K562 (cell line): ENCODE measurements at regions not wholly inside any gene's neighbourhood (a gene's known extent, or its start where the extent isn't known, plus 50 kb on each side); places are given as distances from the start of the nearest gene placed in this dataset.

Experiments
- ATAC-seq: fragments of 200-7000 bp; cut with Tn5 transposase; 3 replicates; pipeline ENCODE4 v1.9.1; 2020; ENCODE audit warnings: moderate library complexity
- BruUV-seq: library from RNA; stranded (reverse); fragments of 400-500 nt; replicated peaks from 2 replicates; lab custom pipeline; 2021; lab: Mats Ljungman, UMichigan
- CTCF ChIA-PET: fragments of 300-600 bp; formaldehyde crosslinking; extraction: SDS; loops from one replicate; lab custom pipeline; 2021; ENCODE audit warnings: low intra/inter-chr PET ratio; lab: Yijun Ruan, JAX
- POLR2A ChIA-PET: fragments of 300-600, 350-650 bp; sonication (Branson Sonifier 250); formaldehyde crosslinking; extraction: SDS; loops from one replicate; lab custom pipeline; 2021; ENCODE audit warnings: antibody characterized with exemption, inconsistent platforms; lab: Yijun Ruan, JAX
- DNase-seq, 4 experiments: peaks; one replicate each; pipeline versions ENCODE4 v3.0.0 to v3.0.0-alpha.2; 2011 to 2018; ENCODE audit warnings: low spot score in 3 of 4, mixed read lengths in 3 of 4; ENCODE audit errors: extremely low read depth in 1 of 4
- FAIRE-seq: peaks from 2 replicates; lab custom pipeline; 2011; peaks lifted over from hg19 to GRCh38; lab: Jason Lieb, UNC
- H2AFZ ChIP-seq: 2 replicates; pipeline ENCODE4 v1.6.0; 2011; ENCODE audit warnings: low read depth, low read length, control low read depth, inconsistent platforms
- H3K27ac ChIP-seq: fragments of 200-600 bp; 3 replicates; pipeline ENCODE4 v1.8.0; 2011; ENCODE audit warnings: low read depth, mild to moderate bottlenecking, control low read depth, inconsistent platforms, low read length, moderate library complexity, mixed read lengths; ENCODE audit errors: extremely low read depth
- H3K27me3 ChIP-seq, 2 experiments: fragments of 300-600 bp in 1 of 2; 2 replicates in 1 of 2; 3 replicates in 1 of 2; pipeline versions ENCODE4 v1.6.0 to v1.8.0; 2011; ENCODE audit warnings: inconsistent platforms in 2 of 2, low read length in 2 of 2, mild to moderate bottlenecking in 1 of 2, mixed read lengths in 1 of 2, moderate library complexity in 1 of 2; ENCODE audit not compliant: control insufficient read depth in 2 of 2, insufficient read depth in 2 of 2
- H3K36me3 ChIP-seq: fragments of 300-600 bp; 3 replicates; pipeline ENCODE4 v1.8.0; 2011; ENCODE audit warnings: mild to moderate bottlenecking, low read length, inconsistent platforms; ENCODE audit not compliant: control insufficient read depth, insufficient read depth
- H3K4me1 ChIP-seq, 2 experiments: fragments of 200-600 bp in 1 of 2; replicated peaks in 1 of 2; 2 replicates in 1 of 2; 3 replicates in 1 of 2; pipeline versions ENCODE4 v1.5.1 to v1.8.0; 2011; ENCODE audit warnings: inconsistent platforms in 2 of 2, low read length in 2 of 2, mild to moderate bottlenecking in 1 of 2, mixed read lengths in 1 of 2, moderate library complexity in 1 of 2; ENCODE audit not compliant: control insufficient read depth in 2 of 2, insufficient read depth in 2 of 2
- H3K4me2 ChIP-seq: 2 replicates; pipeline ENCODE4 v1.6.1; 2011; ENCODE audit warnings: low read length, control low read depth, inconsistent platforms, mixed read lengths; ENCODE audit not compliant: insufficient read depth
- H3K4me3 ChIP-seq: fragments of 200-600 bp; sonication (generic), shearing (Covaris generic); 2 replicates; pipeline ENCODE4 v1.5.1; 2016; ENCODE audit warnings: control low read depth, inconsistent platforms
- H3K79me2 ChIP-seq: fragments of 200-600 bp; 3 replicates; pipeline ENCODE4 v1.8.0; 2011; ENCODE audit warnings: low read length, inconsistent platforms; ENCODE audit not compliant: control insufficient read depth, insufficient read depth
- H3K9ac ChIP-seq, 2 experiments: 2 replicates each; pipeline versions ENCODE4 v1.6.0 to v1.6.1; 2011; ENCODE audit warnings: low read depth in 2 of 2, low read length in 2 of 2, control low read depth in 1 of 2, inconsistent platforms in 1 of 2, mild to moderate bottlenecking in 1 of 2, mixed read lengths in 1 of 2; ENCODE audit not compliant: insufficient read depth in 1 of 2
- H3K9me1 ChIP-seq: one replicate; pipeline ENCODE4 v1.6.0; 2011; ENCODE audit warnings: inconsistent platforms, mild to moderate bottlenecking, low read length, moderate library complexity; ENCODE audit not compliant: control insufficient read depth, insufficient read depth
- H3K9me3 ChIP-seq: replicated peaks from 2 replicates; pipeline ENCODE4 v1.5.1; 2011; ENCODE audit warnings: low read depth, low read length, inconsistent platforms; ENCODE audit not compliant: control insufficient read depth, insufficient read depth
- H4K20me1 ChIP-seq: replicated peaks from 2 replicates; pipeline ENCODE4 v1.6.1; 2011; ENCODE audit warnings: low read length, inconsistent platforms, mixed read lengths; ENCODE audit not compliant: control insufficient read depth, insufficient read depth
- CBX2 ChIP-seq: fragments of 200-600 bp; sonication (generic); IDR thresholded peaks from one replicate; pipeline ENCODE4 v1.6.1; 2012; ENCODE audit warnings: mild to moderate bottlenecking, low read length, inconsistent platforms; ENCODE audit not compliant: insufficient read depth, poor library complexity, severe bottlenecking
- CHCHD3 ChIP-seq: fragments of 250-450 bp; sonication (Bioruptor Pico); IDR thresholded peaks from 2 replicates; pipeline ENCODE4 v2.1.2; 2022; ENCODE audit warnings: mild to moderate bottlenecking
- NFATC3 ChIP-seq: fragments of 450-650 bp; IDR thresholded peaks from 2 replicates; pipeline ENCODE4 v1.6.1; 2017; ENCODE audit warnings: mild to moderate bottlenecking
- PHF8 ChIP-seq: fragments of 200-600 bp; sonication (generic); IDR thresholded peaks from 2 replicates; pipeline ENCODE4 v1.6.1; 2012; ENCODE audit warnings: mixed run types, mild to moderate bottlenecking, inconsistent platforms, low read length, moderate library complexity, borderline replicate concordance
- RUNX1 ChIP-seq: sonication (generic); IDR thresholded peaks from 2 replicates; pipeline ENCODE4 v1.6.1; 2016; ENCODE audit warnings: antibody characterized with exemption, low read depth
- ZBTB12 ChIP-seq: fragments of 250-450 bp; sonication (Bioruptor Pico); IDR thresholded peaks from 2 replicates; pipeline ENCODE4 v1.4.0; 2020
- WGBS: fragments of 100-300 bp; shearing (Covaris generic); methylation state at CpG from one replicate; pipeline ENCODE4 v1.1.6; 2016; ENCODE audit warnings: low coverage, mixed read lengths; ENCODE audit not compliant: insufficient coverage; ENCODE audit errors: missing lambda C conversion rate; 5-methylcytosine and 5-hydroxymethylcytosine counted together
- in situ Hi-C: fragments of 300-500 bp; cut with MboI; formaldehyde crosslinking; loops from 4 replicates; pipeline ENCODE4 v1.15.0; 2018; ENCODE audit warnings: inconsistent platforms, mixed read lengths
- intact Hi-C: fragments of 100-400 bp; cut with micrococcal nuclease; formaldehyde crosslinking; loops from 2 replicates; pipeline ENCODE4 v1.14.2; 2022
- TF ChIP-seq, protein P1 (sequence below): fragments of 450-650 bp; IDR thresholded peaks from 2 replicates; pipeline ENCODE4 v1.6.1; 2016; ENCODE audit warnings: mild to moderate bottlenecking
- TF ChIP-seq, protein P2 (sequence below): sonication (generic); formaldehyde crosslinking; IDR thresholded peaks from 2 replicates; pipeline ENCODE4 v1.8.0; 2022; ENCODE audit warnings: missing genetic modification reagents, mild to moderate bottlenecking, moderate library complexity, borderline replicate concordance
- TF ChIP-seq, protein P3 (sequence below): fragments of 250-450 bp; sonication (Bioruptor Pico); IDR thresholded peaks from 2 replicates; pipeline ENCODE4 v1.4.0; 2020; ENCODE audit warnings: mild to moderate bottlenecking, moderate library complexity
- TF ChIP-seq, protein P4 (sequence below): fragments of 250-450 bp; sonication (Bioruptor Pico); IDR thresholded peaks from 2 replicates; pipeline ENCODE4 v1.4.0; 2020; ENCODE audit warnings: mild to moderate bottlenecking, moderate library complexity
- TF ChIP-seq, protein P5 (sequence below): sonication (generic); formaldehyde crosslinking; IDR thresholded peaks from 2 replicates; pipeline ENCODE4 v1.8.0; 2022; ENCODE audit warnings: mild to moderate bottlenecking, missing genetic modification reagents

- no peak overlapping the region for H3K4me3 ChIP-seq
- no peak for FAIRE-seq
- intact Hi-C loops (no loop called here), in situ Hi-C loops (no loop called here)
- TF ChIP-seq, protein P1, sequence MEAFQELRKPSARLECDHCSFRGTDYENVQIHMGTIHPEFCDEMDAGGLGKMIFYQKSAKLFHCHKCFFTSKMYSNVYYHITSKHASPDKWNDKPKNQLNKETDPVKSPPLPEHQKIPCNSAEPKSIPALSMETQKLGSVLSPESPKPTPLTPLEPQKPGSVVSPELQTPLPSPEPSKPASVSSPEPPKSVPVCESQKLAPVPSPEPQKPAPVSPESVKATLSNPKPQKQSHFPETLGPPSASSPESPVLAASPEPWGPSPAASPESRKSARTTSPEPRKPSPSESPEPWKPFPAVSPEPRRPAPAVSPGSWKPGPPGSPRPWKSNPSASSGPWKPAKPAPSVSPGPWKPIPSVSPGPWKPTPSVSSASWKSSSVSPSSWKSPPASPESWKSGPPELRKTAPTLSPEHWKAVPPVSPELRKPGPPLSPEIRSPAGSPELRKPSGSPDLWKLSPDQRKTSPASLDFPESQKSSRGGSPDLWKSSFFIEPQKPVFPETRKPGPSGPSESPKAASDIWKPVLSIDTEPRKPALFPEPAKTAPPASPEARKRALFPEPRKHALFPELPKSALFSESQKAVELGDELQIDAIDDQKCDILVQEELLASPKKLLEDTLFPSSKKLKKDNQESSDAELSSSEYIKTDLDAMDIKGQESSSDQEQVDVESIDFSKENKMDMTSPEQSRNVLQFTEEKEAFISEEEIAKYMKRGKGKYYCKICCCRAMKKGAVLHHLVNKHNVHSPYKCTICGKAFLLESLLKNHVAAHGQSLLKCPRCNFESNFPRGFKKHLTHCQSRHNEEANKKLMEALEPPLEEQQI = no peak
- TF ChIP-seq CBX2 = no peak
- TF ChIP-seq PHF8 = no peak
- no peak for TF ChIP-seq ZBTB12 (CRISPR knock-in tag)
- TF ChIP-seq RUNX1 = no peak
- no peak for TF ChIP-seq CHCHD3
- TF ChIP-seq, protein P2, sequence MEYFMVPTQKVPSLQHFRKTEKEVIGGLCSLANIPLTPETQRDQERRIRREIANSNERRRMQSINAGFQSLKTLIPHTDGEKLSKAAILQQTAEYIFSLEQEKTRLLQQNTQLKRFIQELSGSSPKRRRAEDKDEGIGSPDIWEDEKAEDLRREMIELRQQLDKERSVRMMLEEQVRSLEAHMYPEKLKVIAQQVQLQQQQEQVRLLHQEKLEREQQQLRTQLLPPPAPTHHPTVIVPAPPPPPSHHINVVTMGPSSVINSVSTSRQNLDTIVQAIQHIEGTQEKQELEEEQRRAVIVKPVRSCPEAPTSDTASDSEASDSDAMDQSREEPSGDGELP = no peak
- TF ChIP-seq, protein P3, sequence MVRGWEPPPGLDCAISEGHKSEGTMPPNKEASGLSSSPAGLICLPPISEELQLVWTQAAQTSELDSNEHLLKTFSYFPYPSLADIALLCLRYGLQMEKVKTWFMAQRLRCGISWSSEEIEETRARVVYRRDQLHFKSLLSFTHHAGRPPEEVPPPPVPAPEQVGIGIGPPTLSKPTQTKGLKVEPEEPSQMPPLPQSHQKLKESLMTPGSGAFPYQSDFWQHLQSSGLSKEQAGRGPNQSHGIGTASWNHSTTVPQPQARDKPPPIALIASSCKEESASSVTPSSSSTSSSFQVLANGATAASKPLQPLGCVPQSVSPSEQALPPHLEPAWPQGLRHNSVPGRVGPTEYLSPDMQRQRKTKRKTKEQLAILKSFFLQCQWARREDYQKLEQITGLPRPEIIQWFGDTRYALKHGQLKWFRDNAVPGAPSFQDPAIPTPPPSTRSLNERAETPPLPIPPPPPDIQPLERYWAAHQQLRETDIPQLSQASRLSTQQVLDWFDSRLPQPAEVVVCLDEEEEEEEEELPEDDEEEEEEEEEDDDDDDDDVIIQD (CRISPR knock-in tag) = no peak
- TF ChIP-seq NFATC3 = no peak
- TF ChIP-seq, protein P4, sequence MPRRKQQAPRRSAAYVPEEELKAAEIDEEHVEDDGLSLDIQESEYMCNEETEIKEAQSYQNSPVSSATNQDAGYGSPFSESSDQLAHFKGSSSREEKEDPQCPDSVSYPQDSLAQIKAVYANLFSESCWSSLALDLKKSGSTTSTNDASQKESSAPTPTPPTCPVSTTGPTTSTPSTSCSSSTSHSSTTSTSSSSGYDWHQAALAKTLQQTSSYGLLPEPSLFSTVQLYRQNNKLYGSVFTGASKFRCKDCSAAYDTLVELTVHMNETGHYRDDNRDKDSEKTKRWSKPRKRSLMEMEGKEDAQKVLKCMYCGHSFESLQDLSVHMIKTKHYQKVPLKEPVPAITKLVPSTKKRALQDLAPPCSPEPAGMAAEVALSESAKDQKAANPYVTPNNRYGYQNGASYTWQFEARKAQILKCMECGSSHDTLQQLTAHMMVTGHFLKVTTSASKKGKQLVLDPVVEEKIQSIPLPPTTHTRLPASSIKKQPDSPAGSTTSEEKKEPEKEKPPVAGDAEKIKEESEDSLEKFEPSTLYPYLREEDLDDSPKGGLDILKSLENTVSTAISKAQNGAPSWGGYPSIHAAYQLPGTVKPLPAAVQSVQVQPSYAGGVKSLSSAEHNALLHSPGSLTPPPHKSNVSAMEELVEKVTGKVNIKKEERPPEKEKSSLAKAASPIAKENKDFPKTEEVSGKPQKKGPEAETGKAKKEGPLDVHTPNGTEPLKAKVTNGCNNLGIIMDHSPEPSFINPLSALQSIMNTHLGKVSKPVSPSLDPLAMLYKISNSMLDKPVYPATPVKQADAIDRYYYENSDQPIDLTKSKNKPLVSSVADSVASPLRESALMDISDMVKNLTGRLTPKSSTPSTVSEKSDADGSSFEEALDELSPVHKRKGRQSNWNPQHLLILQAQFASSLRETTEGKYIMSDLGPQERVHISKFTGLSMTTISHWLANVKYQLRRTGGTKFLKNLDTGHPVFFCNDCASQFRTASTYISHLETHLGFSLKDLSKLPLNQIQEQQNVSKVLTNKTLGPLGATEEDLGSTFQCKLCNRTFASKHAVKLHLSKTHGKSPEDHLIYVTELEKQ (CRISPR knock-in tag) = no peak
- TF ChIP-seq, protein P5, sequence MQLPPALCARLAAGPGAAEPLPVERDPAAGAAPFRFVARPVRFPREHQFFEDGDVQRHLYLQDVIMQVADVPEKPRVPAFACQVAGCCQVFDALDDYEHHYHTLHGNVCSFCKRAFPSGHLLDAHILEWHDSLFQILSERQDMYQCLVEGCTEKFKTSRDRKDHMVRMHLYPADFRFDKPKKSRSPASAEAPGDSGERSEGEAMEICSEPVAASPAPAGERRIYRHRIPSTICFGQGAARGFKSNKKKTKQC (CRISPR knock-in tag) = no peak
- 0% methylated on average over 11 of the region's 11 CpGs for WGBS
- no peaks in the 10 kb centered on the region for H4K20me1 ChIP-seq
- H3K27me3 ChIP-seq = no peaks in the 10 kb centered on the region
- no peak for ATAC-seq
- no peak overlapping the region for H3K9ac ChIP-seq
- H3K27ac ChIP-seq = no peak overlapping the region
- H3K9me3 ChIP-seq = no peaks in the 10 kb centered on the region
- ChIA-PET CTCF (no interaction called here), POLR2A (no interaction called here)
- H2AFZ ChIP-seq = no peak overlapping the region
- no peaks in the 10 kb centered on the region for H3K4me1 ChIP-seq
- H3K9me1 ChIP-seq = no peaks in the 10 kb centered on the region
- no peak for DNase-seq
- BruUV-seq = no TSS peak
- H3K36me3 ChIP-seq = no peaks in the 10 kb centered on the region
- H3K79me2 ChIP-seq = no peaks in the 10 kb centered on the region
- H3K4me2 ChIP-seq = no peak overlapping the region
Measured at GRCh38 chr16:64475627-64476351, 646.1 kb downstream of the CDH11 start.
